HPDE6-E6E7 (cell line): ENCODE measurements at regions not wholly inside any gene's neighbourhood (a gene's known extent, or its start where the extent isn't known, plus 50 kb on each side); places are given as distances from the start of the nearest gene placed in this dataset.

Experiments
- DNase-seq: peaks from one replicate; pipeline ENCODE4 v3.0.0; 2011; ENCODE audit warnings: missing footprints; ENCODE audit errors: extremely low spot score

DNA sequence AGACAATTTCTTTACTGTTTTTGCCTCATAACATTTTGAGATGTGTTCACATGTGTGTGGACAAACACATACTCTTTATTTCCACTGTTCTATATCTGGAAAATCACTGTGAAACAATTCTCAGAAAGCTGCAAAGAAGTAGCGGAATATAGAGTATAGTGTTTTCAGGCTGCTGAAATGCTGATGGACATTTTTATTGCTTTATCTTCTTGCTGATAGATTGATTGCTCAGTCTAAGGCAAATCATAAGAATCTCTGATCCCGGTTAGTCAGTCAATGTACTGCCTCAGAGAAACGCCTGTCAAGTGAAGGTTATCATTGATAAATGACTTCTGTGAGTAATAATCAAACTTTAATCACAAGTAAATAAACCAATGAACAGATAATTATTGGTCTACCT lies 364.9 kb upstream of the CTNND2 start:
- DNase-seq = no peak

DNA sequence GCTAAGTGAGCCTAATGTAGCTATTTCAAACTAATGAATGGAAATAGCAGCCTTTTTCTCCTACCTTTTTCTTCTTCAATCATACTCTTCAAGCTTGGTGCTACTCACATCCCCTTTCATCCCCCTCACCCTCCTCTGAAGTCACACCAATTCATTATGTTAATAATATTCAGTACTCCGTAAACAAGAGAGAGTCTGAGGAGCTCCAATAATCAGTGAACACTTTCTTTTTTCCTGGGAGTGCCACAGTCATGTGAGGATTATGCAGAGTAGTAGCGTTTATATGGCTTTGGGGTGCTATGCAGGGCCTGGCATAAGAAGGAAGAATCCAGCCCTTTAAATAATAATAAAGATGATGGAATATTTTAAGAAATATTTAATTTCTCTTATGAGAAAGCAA lies 354.3 kb upstream of the CTNND2 start:
- DNase-seq = no peak

DNA sequence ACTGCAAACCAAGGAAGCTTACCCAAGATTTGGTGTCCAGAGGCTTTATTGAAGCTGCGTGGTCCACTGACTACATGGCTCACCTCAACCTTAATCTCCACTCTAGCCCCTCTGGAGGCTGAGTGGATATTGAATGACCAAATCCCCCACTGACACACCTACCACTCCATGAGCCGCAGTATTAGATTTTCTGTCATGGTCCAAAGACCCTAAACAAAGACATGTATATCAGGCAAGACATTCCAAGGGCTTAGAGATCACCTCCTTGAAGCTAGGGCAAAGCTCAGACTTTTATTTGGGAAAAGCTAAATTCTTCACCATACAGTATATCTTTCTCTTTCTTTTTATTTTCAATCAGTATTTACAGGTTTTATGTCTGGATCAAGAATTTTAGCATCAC lies 346.2 kb upstream of the CTNND2 start:
- DNase-seq = no peak

DNA sequence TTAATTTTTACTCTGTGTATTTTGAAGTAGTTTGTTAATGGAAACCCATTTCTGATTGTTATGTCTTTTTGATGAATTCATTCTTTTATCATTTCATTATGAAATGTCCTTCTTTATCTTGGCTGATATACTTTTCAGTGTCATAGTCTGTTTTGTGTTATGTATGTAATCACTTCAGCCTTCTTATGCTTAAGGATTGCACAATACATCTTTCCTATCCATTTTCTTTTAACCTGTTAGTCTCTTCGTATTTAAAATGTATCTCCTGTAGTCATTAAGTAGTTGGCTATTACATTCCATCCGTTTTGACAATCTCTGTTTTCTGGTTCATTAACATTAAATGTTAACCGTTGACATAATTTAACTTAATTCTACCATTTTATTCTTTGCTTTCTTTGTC lies 344.6 kb upstream of the CTNND2 start:
- DNase-seq = no peak

DNA sequence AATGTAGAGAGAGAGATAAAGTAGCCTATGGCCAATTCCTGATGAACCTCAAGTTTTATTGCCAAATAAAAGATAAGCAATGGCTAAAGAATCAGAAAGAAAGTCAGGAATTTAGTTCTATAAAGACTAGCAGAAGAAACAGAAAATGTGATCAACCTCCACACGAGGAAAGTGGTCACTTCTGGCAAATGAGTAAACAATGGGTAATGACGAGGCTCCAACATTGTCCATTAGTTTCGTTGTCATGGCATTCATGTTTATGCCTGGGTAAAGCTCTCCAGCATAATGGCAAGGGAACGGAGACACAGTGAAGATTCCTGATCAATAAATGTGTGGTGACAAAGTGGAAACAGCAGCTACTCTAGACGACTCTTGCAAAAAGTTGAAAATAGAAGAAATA lies 341.8 kb upstream of the CTNND2 start:
- DNase-seq = no peak

DNA sequence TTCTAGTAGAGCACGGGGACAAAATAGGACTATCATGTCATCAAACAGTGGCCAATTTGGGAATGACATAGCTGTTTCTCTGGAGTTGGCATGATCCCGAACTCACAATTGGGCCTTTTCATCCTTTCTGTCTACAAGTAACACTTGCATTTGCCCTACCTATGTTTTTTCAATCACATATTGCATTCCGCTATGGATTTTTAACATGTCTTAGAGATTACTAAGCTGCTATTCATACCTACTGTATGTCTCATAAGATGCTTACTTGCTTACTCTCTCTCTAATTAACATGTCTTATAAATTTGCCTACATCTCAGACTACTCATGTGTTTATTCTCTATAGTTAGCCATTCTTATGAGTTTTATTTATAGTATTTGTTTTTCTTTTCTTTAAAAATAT lies 341.2 kb upstream of the CTNND2 start:
- DNase-seq = no peak

DNA sequence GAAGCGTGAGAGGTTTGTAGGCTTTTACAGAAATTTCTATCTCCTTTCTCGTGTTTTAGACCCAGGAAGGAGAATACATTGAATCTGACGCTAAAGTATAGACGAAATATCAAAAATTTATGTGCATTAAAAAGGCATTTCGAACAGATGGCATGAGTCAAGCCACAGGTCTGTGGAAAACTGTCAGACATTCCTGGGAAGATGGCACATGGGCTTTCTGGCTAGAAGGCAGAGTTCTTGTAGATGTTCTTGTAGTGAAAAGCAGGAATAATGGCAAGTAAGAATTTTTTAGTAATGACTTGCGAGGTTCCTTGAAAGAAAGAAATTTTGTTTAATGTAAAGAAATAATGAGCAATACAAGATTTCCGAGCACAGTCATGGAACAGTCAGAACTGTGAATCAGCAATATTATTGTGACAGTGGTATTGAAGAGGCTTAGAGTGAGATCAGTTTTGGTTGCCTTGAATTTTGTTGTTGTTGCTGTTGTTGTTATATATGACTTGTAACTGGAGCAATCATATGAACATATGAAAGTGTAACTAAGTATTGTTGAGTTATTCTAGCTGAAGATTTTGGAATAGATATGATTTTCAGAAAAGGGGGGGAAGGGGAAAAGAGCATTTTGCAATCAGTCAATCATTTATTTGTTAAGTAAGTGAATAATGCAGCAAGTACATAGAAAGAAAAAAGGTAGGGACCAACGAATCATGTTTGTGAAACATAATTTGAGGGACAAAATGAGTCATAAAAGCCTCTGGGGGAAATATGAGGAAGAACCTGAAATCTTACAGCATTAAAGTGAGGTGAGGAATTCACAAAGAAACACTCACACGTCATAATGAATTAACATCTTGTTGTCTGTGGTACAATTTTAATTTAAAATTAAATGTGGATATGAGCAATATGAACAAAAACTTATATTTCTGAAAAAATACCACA lies 339.0 kb upstream of the CTNND2 start:
- DNase-seq = peak; percentile 43

DNA sequence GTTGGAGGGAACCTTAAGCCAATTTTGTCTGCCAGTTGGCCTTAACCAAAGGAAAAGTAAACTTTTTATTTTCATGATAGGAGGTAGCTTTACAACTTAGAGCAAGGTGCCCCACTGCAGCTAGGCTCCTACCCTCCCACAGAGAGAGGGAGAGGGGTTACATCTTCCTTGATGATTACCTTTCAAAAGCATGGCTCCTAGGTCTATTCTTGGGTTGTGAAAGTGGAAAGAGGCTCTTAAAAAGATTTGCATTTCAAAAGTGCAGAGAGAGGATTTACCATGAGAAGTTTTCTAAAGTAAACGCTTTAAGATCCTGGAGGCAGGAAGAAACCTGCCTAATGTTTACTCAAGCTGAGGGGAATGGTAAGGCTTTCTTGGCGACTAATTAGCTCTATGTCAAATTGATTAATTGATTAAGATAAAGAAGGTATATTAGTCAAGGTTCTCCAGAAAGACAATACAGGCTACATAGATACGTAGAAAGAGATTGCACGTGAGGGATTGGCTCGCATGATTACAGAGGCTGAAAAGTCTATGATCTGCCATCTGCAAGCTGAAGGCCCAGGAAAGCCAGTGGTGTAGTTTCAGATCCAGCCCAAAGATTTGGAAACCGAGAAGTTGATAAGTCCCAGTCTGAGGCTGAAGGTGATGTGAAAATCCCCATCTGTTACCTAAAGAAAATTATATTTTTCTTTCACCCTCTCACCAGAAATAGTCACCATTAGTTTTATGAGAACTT lies 333.8 kb upstream of the CTNND2 start:
- no peak for DNase-seq

DNA sequence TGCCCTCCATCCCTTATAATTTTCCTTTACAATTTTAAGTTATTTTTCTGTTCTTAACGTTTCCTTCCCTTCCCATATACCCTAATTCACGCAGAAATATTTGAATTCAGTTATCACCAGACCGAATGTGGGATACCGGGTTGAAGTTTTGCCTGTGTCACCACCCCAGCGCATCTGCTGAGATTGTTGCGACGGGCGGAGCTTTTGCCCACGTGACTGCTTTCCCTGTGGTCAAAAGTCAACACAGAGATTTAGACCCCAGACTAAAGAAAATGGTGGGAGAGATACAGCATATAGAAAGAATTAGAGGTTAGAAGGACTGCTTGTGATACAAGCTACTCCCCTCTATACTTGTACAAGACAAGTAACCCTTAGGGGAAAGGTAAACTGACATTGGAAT lies 326.4 kb upstream of the CTNND2 start:
- DNase-seq = no peak

DNA sequence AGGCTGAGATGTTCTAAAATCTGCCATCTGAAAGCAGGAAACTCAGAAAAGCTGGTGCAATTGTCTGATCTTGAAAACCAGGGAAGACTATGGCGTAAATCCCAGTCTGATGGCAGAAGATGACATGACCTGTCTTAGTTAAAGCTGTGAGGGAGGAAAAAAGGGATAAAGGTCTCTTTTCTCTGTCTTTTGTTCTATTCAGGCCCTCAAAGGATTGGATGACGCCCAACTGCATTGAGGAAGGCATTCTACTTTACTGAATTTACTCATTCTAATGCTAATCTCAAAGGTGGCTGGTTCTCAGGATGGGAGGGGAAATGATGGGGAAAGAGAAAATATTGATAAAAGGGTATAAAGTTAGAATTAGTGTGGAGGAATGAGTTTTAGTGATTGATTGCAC lies 312.8 kb upstream of the CTNND2 start:
- DNase-seq = no peak

DNA sequence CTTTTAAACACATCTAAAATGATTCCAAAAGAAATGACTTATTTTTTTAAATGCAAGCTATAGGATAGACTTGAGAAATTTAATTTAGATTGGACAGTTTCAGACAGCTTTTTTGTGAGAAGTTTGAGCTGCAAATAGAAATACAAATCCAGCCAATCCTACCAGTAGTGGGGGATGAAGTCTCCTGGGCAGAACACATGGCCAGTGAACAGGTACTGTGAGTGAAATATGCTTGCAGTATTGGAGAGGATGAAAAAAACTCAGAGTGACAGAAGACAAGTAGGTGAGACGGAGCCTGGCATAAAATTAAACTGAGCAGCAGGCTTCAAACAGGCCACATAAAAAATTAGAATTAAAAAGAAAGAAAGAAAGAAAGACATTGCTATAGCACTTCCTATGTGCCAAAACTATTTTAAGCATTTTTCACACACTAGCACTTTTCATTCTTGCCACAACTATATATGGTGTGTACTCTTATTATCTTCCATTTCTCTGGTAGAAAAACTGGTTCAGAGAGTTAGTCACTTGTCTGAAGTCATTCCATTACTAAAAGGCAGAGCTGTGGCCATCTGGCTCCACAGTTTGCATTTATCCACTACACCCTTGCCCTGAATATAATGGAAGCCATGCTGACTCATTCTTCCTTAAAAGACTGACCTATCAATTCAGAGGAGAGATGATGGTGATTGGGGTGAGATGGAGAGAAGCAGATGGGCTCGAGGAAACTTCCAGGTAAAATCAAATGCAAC lies 310.2 kb upstream of the CTNND2 start:
- DNase-seq = no peak

DNA sequence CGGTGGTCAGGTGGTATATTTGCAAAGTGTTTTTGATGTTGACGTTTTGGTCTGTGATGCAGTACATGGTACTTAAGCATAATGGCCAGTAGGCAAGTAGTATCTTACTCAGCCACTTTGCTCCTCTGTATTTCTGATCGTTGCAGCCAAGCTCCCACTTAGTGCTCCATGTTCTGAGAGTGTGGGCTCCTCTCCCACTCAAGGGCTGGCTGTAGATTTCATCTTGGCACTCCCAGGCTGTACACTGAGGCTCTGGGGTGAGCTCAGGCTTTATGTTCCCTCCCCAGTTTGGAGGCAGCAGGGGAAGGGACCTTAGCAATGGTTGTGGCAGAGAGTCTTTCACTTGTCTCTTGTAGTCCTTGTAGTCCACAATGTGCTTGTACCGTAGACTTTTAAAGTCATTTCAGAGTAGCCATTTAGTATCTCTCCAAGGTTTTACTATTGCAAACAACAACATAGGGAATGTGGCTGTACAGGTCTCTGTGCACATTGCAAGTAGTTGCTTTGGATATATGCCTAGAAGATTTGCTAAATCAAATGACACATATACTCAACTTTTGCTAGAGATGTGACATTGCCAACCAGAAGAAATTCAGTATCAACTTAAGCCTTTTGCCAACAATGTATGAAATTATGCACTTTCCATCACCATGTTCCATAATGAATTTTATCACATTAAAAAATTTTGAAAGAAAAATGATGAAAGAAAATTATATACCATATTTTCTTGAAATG lies 304.3 kb upstream of the CTNND2 start:
- DNase-seq = no peak

DNA sequence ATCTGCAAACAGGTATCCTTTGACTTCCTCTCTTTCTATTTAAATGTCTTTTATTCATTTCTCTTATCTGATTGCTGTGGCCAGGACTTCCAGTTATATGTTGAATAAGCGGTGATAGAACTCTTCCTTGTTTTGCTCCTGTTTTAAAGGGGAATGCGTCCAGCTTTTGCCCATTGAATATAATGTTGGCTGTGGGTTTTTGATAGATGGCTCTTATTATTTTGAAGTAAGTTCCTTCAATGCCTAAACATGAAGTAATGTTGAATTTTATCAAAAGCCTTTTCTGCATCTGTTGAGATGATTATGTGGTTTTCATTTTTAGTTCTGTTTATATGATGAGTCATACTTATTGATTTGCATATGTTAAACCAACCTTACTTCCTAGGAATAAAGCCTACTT lies 300.5 kb upstream of the CTNND2 start:
- no peak for DNase-seq

DNA sequence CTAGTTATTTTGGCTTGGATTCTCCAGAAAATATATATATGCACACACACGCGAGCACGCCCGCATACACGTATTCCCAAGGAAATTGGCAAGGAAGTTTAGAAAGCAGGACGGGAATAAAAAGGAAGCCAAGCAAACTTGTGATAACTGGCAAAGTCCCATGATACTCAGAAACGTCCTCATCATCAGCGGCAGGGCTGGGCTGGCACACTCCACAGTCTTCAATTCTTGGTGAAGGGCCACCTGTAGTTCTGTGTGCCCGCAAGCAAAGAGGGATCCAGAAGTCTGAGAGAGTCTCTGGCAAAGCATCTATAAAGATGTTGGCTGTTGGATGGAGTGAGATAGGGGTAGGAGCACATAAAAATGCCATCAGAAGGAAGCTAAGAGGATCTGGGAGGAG lies 289.3 kb upstream of the CTNND2 start:
- DNase-seq = no peak

DNA sequence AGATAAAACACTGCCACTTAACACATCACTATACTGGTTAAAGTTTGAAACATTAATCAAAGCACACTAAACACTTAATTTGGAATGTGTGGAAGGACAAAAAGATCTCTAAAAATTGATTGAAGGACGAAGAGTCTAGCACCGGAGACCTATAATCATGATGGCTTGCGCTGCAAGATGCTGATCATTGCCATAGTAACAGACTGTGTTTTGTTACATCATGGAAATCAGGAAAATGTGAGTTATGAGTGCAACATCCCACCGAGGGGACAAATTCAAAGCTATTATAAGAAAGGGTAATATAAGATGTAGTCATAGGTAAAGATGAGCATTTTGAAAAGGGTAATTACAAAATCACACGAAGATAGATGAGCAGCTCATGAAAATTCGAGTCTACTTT lies 278.8 kb upstream of the CTNND2 start:
- no peak for DNase-seq

DNA sequence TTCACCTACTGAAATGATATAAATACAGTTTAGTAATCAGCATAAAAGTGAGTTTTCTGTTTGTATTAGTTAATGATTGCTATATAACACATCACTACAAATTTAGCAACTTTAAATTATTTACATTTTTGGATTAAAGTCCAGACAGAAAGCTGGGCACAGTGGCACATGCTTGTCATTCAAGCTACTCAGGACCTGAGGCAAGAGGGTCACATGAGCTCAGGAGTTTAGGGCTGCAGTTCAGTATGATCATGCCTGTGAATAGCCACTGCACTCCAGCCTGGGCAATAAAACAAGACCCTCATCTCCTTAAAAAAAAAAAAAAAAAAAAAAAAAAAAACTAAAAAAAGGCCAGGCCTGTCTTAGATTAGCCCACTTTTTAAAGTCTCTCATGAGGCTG lies 273.6 kb upstream of the CTNND2 start:
- no peak for DNase-seq

DNA sequence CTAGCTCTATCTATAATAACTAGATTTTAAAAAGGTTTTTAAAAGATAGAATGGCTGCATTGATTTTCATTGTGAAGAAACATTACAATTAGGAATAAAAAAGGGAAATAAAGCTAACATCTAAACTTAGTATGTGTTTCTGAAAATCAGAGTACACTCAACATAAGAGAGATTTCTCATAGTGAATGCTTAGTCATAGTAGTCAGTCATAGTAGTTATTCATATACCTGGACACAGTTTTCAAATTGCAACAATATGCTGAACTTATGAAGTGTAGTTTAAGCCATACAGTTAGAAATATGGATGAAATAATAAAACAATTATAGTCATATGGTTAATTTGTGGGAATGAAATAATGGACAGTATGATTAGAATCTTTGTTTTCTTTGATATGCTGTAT lies 273.0 kb upstream of the CTNND2 start:
- DNase-seq = no peak

DNA sequence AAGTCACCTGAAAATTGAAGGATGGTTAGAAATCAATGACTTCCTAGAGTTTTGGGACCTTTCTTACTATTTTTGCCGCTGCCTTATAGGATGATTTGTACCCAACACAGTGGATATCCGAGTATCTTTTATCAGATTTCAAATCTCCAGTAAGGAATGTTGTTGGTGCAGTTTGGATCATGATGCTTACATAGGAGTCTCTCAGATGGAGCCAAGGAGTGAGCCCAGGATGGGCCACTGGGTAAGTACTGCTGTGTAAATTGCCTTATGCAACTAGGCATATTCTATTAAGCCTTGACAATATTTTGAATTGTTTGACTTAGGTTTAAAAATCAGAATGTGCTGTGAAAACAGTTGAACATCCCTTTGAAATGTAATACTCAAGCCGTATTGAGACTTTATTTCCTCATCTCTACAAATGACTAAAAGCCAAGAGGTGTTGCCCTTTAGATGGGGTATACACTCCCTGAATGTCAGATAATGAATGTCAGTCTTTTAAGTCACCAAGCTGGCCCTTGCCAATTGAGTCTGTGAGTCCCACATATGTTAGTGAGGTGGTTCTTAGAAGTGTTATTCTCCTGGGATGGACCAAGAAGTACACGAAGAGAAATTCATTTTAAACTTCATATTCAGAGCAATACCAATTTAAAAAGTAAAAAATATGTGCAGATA lies 271.8 kb upstream of the CTNND2 start:
- no peak for DNase-seq

DNA sequence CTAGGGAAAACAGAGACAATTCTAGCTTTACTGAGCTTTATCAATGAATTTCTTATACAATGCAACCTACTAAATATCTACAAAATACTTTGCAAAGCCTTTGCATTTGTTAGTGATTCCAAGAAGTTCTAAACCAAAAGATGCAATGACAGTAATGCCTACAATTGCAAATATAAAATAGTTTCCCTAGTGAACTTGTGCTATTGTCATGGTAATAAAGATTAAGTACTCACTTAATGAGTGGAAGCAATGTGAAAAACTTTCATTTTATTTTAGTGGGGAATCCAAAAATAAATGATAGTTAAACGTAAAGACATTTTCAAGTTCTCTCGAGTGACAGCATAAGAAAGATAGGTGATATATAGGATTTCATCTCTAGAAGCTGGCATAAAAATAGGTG lies 270.5 kb upstream of the CTNND2 start:
- DNase-seq = no peak

DNA sequence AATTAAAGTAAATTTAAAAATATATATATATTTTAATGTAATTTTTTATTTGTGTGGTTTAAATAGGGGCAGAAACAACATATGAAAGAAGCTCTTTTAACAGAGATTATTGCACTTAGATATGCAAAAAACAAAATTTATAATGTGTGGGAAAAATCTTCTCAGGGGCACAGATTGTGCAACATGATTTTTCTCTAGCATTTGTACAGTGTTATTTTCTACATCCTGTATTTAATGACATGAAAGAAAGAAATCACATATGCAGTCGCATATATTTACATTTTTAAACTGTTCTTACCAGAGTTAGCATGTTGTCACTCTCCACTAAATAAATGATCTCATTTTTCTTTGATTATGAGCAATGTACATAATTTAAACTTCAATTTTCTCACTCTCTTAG lies 265.3 kb upstream of the CTNND2 start:
- no peak for DNase-seq

DNA sequence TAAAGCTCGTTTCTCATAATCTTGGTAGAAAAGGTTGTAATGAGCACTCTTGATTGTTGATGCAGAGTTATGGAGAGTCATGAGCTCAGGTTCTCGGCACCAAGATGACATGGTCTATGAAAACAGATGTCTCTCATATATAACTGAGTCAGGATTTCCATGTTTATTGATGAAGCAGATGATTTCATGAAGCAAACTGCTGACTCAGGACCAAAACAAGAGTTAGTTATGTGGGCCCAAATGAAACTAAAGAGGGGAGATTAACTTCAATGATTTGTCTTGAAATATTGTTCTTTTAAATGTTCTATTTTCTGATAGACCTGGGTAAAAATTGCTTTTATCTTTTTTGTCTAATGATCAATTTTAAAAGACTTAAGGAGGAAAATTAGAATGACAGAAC lies 258.6 kb upstream of the CTNND2 start:
- DNase-seq = no peak
